ENCODE measurements at regions not wholly inside any gene's neighbourhood (a gene's known extent, or its start where the extent isn't known, plus 50 kb on each side); places are given as distances from the start of the nearest gene placed in this dataset.

- DNase-seq: no peak
Observed at GRCh38 chr15:31842532-31843195, 187.7 kb upstream of the CHRNA7 start.

- DNase-seq: no peak
Observed at GRCh38 chr15:31843426-31844055, 186.8 kb upstream of the CHRNA7 start.

GRCh38 chr15:31845791-31846190 lies 184.5 kb upstream of the CHRNA7 start:
- no peak for DNase-seq

GRCh38 chr15:31847961-31848360 lies 182.4 kb upstream of the CHRNA7 start:
- DNase-seq: no peak

GRCh38 chr15:31848621-31849020 lies 181.7 kb upstream of the CHRNA7 start:
- no peak for DNase-seq

- no peak for DNase-seq
Observed at GRCh38 chr15:31852933-31853799, 177.1 kb upstream of the CHRNA7 start.

- no peak for DNase-seq
Observed at GRCh38 chr15:31856581-31856980, 173.7 kb upstream of the CHRNA7 start.

GRCh38 chr15:31857194-31857593 lies 173.1 kb upstream of the CHRNA7 start:
- no peak for DNase-seq

GRCh38 chr15:31858026-31858425 lies 172.3 kb upstream of the CHRNA7 start:
- DNase-seq: no peak

GRCh38 chr15:31866248-31866647 lies 164.1 kb upstream of the CHRNA7 start:
- DNase-seq: no peak

GRCh38 chr15:31867536-31868442 lies 162.5 kb upstream of the CHRNA7 start:
- DNase-seq: peak; percentile 65

- no peak for DNase-seq
Observed at GRCh38 chr15:31869686-31870307, 160.5 kb upstream of the CHRNA7 start.

- peak; percentile 90 for DNase-seq
Observed at GRCh38 chr15:31870328-31871165, 159.8 kb upstream of the CHRNA7 start, which contains the start of gene OTUD7A. Gene OTUD7A (minus strand): TSS chr15:31870673.

GRCh38 chr15:31871166-31871886 lies 159.0 kb upstream of the CHRNA7 start:
- DNase-seq: no peak

- DNase-seq: no peak
Observed at GRCh38 chr15:31871887-31872281, 158.4 kb upstream of the CHRNA7 start.

- DNase-seq: no peak
Observed at GRCh38 chr15:31887246-31887645, 143.1 kb upstream of the CHRNA7 start.

GRCh38 chr15:31892513-31892912 lies 137.8 kb upstream of the CHRNA7 start:
- DNase-seq: no peak

- DNase-seq: no peak
Observed at GRCh38 chr15:31893780-31894179, 136.5 kb upstream of the CHRNA7 start.

- DNase-seq: no peak
Observed at GRCh38 chr15:31897746-31898145, 132.6 kb upstream of the CHRNA7 start.

- no peak for DNase-seq
Observed at GRCh38 chr15:31901501-31901900, 128.8 kb upstream of the CHRNA7 start.

GRCh38 chr15:31905054-31905453 lies 125.3 kb upstream of the CHRNA7 start:
- no peak for DNase-seq

Measured in CD4-positive, alpha-beta T cell treated with Interleukin-12 subunit alpha and Interleukin-12 subunit beta, for 1 hour (primary cell).